ENCODE measurements at regions not wholly inside any gene's neighbourhood (a gene's known extent, or its start where the extent isn't known, plus 50 kb on each side); places are given as distances from the start of the nearest gene placed in this dataset.
"Not testable (repeated sequence)": the region's sequence is repeated elsewhere in the genome, so short reads cannot be mapped to it uniquely, and the experiment has no call there.

- ChIA-PET POLR2A (no interaction called here), CTCF (no interaction called here)
- no peak for DNase-seq (ENCODE audit: extremely low spot score)
- TF ChIP-seq CTCF (IDR thresholded peaks at IDR 0.05; ENCODE audit: control extremely low read depth, extremely low read depth, low read depth, missing control alignments), result no peak
Measured at GRCh38 chrX:56385336-56385735, 153.2 kb downstream of the KLF8 start.

- DNase-seq (ENCODE audit: extremely low spot score), result no peak
- POLR2A ChIA-PET, result no interaction called here
Measured at GRCh38 chrX:56385960-56386359, 153.8 kb downstream of the KLF8 start.

GRCh38 chrX:56397636-56398035 lies 165.5 kb downstream of the KLF8 start:
- CTCF ChIA-PET, result no interaction called here
- no peak for DNase-seq (ENCODE audit: extremely low spot score)
- no peak for TF ChIP-seq CTCF (IDR thresholded peaks at IDR 0.05; ENCODE audit: control extremely low read depth, extremely low read depth, low read depth, missing control alignments)
- POLR2A ChIA-PET, result no interaction called here

More at GRCh38 chrX:56385960-56386359, 153.8 kb downstream of the KLF8 start:
- no peak for TF ChIP-seq CTCF (IDR thresholded peaks at IDR 0.05; ENCODE audit: control extremely low read depth, extremely low read depth, low read depth, missing control alignments)
- CTCF ChIA-PET, result no interaction called here

GRCh38 chrX:56402207-56402606 lies 161.2 kb upstream of the UBQLN2 start:
- ChIA-PET POLR2A (no interaction called here), CTCF (no interaction called here)
- no peak for DNase-seq (ENCODE audit: extremely low spot score)
- TF ChIP-seq CTCF (IDR thresholded peaks at IDR 0.05; ENCODE audit: control extremely low read depth, extremely low read depth, low read depth, missing control alignments), result no peak

- no peak for DNase-seq (ENCODE audit: extremely low spot score)
- ChIA-PET POLR2A (no interaction called here), CTCF (no interaction called here)
- TF ChIP-seq CTCF (IDR thresholded peaks at IDR 0.05; ENCODE audit: control extremely low read depth, extremely low read depth, low read depth, missing control alignments), result no peak
Measured at GRCh38 chrX:56429581-56429980, 133.8 kb upstream of the UBQLN2 start.

- POLR2A ChIA-PET; CTCF ChIA-PET; DNase-seq (ENCODE audit: extremely low spot score): not testable (repeated sequence)
Measured at GRCh38 chrX:56451981-56452380, 111.4 kb upstream of the UBQLN2 start.

- TF ChIP-seq CTCF (IDR thresholded peaks at IDR 0.05; ENCODE audit: control extremely low read depth, extremely low read depth, low read depth, missing control alignments), result no peak
- ChIA-PET CTCF (no interaction called here), POLR2A (no interaction called here)
- DNase-seq (ENCODE audit: extremely low spot score), result no peak
Measured at GRCh38 chrX:56462389-56462788, 101.0 kb upstream of the UBQLN2 start.
